ENCODE measurements at regions not wholly inside any gene's neighbourhood (a gene's known extent, or its start where the extent isn't known, plus 50 kb on each side); places are given as distances from the start of the nearest gene placed in this dataset.
"Not testable (repeated sequence)": the region's sequence is repeated elsewhere in the genome, so short reads cannot be mapped to it uniquely, and the experiment has no call there.

- H3K27ac ChIP-seq, result no peak overlapping the region
- TF ChIP-seq CTCF (IDR thresholded peaks at IDR 0.05) (no peak), ZFX (IDR thresholded peaks at IDR 0.05; ENCODE audit: borderline replicate concordance) (no peak)
Measured at GRCh38 chr5:57738301-57738700, 255.7 kb upstream of the ACTBL2 start.

GRCh38 chr5:57736716-57737115 lies 254.1 kb upstream of the ACTBL2 start:
- H3K27ac ChIP-seq, result no peak overlapping the region
- no peak for TF ChIP-seq ZFX (IDR thresholded peaks at IDR 0.05; ENCODE audit: borderline replicate concordance)
- no peak for TF ChIP-seq CTCF (IDR thresholded peaks at IDR 0.05)

- not testable (repeated sequence) for H3K27ac ChIP-seq
Measured at GRCh38 chr5:57735279-57736153, 252.9 kb upstream of the ACTBL2 start.

GRCh38 chr5:57734296-57734695 lies 251.7 kb upstream of the ACTBL2 start:
- TF ChIP-seq CTCF (IDR thresholded peaks at IDR 0.05) (no peak), ZFX (IDR thresholded peaks at IDR 0.05; ENCODE audit: borderline replicate concordance) (no peak)
- no peak overlapping the region for H3K27ac ChIP-seq

GRCh38 chr5:57727591-57727990 lies 245.0 kb upstream of the ACTBL2 start:
- no peak for TF ChIP-seq ZFX (IDR thresholded peaks at IDR 0.05; ENCODE audit: borderline replicate concordance)
- no peak overlapping the region for H3K27ac ChIP-seq

GRCh38 chr5:57725658-57726504 lies 243.3 kb upstream of the ACTBL2 start:
- no peak overlapping the region for H3K27ac ChIP-seq
- no peak for TF ChIP-seq ZFX (IDR thresholded peaks at IDR 0.05; ENCODE audit: borderline replicate concordance)
- no peak for TF ChIP-seq CTCF (IDR thresholded peaks at IDR 0.05)

GRCh38 chr5:57724836-57725235 lies 242.2 kb upstream of the ACTBL2 start:
- H3K27ac ChIP-seq, result no peak overlapping the region
- TF ChIP-seq ZFX (IDR thresholded peaks at IDR 0.05; ENCODE audit: borderline replicate concordance) (no peak), CTCF (IDR thresholded peaks at IDR 0.05) (no peak)

GRCh38 chr5:57721226-57721625 lies 238.6 kb upstream of the ACTBL2 start:
- TF ChIP-seq ZFX (IDR thresholded peaks at IDR 0.05; ENCODE audit: borderline replicate concordance), result no peak
- TF ChIP-seq CTCF (IDR thresholded peaks at IDR 0.05), result no peak
- no peak overlapping the region for H3K27ac ChIP-seq

All from 22Rv1 (cell line).